HTR-8/SVneo (cell line): ENCODE measurements at regions not wholly inside any gene's neighbourhood (a gene's known extent, or its start where the extent isn't known, plus 50 kb on each side); places are given as distances from the start of the nearest gene placed in this dataset.
"Not testable (repeated sequence)": the region's sequence is repeated elsewhere in the genome, so short reads cannot be mapped to it uniquely, and the experiment has no call there.

Source experiments
- DNase-seq: peaks from one replicate; pipeline ENCODE4 v3.0.0; 2011; ENCODE audit warnings: low spot score, mixed read lengths; ENCODE audit not compliant: insufficient read length
- FAIRE-seq: peaks from 2 replicates; lab custom pipeline; 2011; peaks lifted over from hg19 to GRCh38; lab: Jason Lieb, UNC

- DNase-seq, result no peak
- no peak for FAIRE-seq
Measured at GRCh38 chr16:66188917-66189725, 177.4 kb upstream of the CDH5 start.

GRCh38 chr16:66186251-66186785 lies 180.2 kb upstream of the CDH5 start:
- FAIRE-seq, result no peak

DNA sequence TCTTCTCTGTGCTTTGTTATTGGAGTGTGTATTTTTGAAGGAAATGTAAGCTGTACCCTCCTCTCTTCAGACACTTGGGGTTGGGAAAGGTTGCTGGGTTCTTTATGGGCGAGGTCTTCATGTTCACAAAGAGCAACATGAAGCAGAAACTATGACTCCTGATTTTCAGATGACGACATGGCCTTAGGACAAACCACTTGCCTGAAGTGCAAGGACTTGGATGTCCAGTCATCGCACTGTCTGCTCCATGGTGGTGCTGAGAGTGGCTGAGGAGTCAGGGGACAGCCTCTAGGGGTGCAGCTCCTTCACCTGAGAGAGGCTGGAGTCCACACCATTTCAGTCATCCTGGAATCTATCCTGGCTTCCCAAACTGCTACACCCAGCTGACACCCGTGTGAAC lies 183.9 kb upstream of the CDH5 start:
- FAIRE-seq (no peak), DNase-seq (no peak)

More at GRCh38 chr16:66186251-66186785, 180.2 kb upstream of the CDH5 start:
- no peak for DNase-seq

DNA sequence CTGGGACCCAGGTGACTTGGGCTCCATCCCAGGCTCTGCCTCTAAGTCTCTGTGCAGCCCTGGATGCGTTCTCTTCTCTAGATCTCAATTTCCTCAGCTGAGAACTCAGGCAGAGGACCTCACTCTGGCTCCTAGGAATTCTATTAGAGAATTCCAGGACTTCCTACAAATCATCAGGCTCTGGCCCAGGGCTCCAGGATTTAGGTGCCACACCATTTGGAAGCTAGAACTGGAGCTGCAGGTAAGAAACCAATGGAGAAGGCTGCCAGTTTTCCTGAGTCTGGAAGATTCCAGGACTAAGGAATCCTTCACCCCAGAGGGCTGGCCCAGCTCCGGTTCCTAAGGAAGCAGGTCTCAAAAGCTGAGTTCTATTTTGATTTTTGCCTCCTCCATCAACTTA lies 189.8 kb upstream of the CDH5 start:
- no peak for FAIRE-seq
- no peak for DNase-seq

DNA sequence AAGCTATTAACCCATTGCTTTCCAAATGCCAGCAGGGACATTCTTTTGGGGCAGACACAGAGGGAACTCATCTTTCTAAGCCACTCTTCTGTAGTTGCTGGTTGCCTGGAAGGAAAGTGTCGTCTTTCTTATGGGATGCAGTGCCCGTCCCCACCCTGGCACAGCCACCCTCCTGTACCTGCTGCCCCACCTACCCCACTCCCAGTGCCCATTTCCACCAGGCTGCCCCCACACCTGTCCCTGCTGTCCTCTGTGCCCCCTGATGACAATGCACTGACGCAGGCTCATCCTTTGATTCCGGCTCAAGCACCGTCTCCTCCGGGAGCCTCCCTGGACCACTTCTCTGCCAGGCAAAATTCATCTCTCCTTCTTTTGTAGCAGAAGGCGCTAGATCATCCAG lies 190.4 kb upstream of the CDH5 start:
- FAIRE-seq (no peak), DNase-seq (no peak)

- DNase-seq, result no peak
- no peak for FAIRE-seq
Measured at GRCh38 chr16:66175636-66176035, 190.9 kb upstream of the CDH5 start.

GRCh38 chr16:66175058-66175457 lies 191.4 kb upstream of the CDH5 start:
- no peak for DNase-seq
- FAIRE-seq, result no peak

DNA sequence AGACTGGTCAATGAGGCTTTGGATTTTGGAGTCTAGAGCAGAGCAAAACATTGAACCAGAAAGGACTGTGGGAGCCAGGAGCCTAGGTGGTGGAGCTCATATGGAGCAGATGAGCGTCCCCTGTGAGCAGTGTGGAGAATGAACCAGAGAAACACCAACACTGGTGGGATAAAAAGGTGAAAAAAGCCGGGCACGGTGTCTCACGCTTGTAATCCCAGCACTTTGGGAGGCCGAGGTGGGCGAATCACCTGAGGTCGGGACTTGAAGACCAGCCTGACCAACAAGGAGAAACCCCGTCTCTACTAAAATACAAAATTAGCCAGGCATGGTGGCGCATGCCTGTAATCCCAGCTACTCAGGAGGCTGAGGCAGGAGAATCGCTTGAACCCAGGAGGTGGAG lies 192.7 kb upstream of the CDH5 start:
- FAIRE-seq, DNase-seq: not testable (repeated sequence)

DNA sequence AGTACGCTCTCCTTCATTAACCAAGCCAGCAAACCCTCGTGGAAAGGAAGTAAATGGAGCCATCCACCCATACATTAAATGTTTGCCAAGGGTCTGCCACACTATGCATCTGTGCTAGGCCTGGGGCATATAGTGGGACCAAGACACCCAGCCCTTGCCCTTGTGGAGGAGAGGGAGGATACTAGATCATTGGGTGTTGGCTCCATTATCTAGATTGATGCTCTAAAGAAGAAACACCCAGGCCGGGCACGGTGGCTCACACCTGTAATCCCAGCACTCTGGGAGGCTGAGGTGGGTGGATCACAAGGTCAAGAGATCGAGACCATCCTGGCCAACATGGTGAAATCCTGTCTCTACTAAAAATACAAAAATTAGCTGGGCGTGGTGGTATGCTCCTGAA lies 193.3 kb upstream of the CDH5 start:
- not testable (repeated sequence) for DNase-seq, FAIRE-seq

- no peak for FAIRE-seq
- no peak for DNase-seq
Measured at GRCh38 chr16:66172463-66172862, 194.0 kb upstream of the CDH5 start.

- FAIRE-seq (no peak), DNase-seq (no peak)
Measured at GRCh38 chr16:66171578-66171977, 194.9 kb upstream of the CDH5 start.

- no peak for FAIRE-seq
- no peak for DNase-seq
Measured at GRCh38 chr16:66170989-66171388, 195.5 kb upstream of the CDH5 start.

DNA sequence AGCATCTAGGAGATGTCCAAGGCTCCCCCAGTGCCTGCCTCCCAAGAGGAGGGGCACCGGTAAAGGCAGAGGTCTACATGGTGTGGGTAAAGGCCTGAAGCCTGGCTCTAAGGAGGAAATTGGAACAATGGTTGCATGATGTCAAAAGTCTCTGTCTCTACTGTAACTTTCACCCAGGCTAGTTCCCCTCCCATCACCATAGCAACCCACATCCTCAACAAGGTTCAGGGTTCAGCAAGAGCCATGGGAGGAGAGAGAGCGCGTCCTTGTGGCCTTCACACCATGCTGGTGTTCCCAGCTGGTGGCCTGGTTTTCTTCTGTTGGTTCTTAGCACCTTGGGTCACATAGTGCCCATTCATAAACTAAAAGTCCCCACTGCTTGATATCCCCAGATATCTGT lies 196.7 kb upstream of the CDH5 start:
- no peak for FAIRE-seq
- DNase-seq, result no peak

DNA sequence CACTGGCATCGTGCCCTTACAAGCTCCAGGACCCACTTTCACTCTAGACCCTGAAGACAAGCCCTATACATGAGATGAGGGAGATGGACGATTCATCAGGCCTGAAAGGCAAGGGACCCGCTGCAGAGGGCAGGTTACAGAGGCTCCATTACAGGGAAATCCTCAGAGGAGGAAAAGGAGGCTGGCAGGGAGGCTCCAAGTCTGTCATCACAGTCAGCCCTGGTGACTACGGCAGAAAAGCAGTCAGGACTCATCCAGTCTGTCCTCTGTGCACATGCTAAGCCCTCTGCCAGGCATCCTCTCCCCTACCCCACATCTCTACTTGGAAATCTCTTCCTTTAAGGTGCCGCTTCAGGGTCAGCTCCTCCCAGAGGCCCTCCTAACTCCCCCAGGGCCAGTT lies 197.7 kb upstream of the CDH5 start:
- DNase-seq, result no peak
- FAIRE-seq, result no peak

GRCh38 chr16:66167564-66168291 lies 198.8 kb upstream of the CDH5 start:
- no peak for FAIRE-seq
- no peak for DNase-seq

- FAIRE-seq (no peak), DNase-seq (no peak)
Measured at GRCh38 chr16:66166490-66166889, 200.0 kb upstream of the CDH5 start.

- FAIRE-seq, result no peak
- DNase-seq, result no peak
Measured at GRCh38 chr16:66165879-66166278, 200.6 kb upstream of the CDH5 start.

- FAIRE-seq (no peak), DNase-seq (no peak)
Measured at GRCh38 chr16:66164581-66165247, 201.8 kb upstream of the CDH5 start.

GRCh38 chr16:66162821-66163220 lies 203.7 kb upstream of the CDH5 start:
- FAIRE-seq, result no peak

GRCh38 chr16:66161942-66162341 lies 204.5 kb upstream of the CDH5 start:
- FAIRE-seq, result no peak
- no peak for DNase-seq

More at GRCh38 chr16:66162821-66163220, 203.7 kb upstream of the CDH5 start:
- DNase-seq, result no peak

DNA sequence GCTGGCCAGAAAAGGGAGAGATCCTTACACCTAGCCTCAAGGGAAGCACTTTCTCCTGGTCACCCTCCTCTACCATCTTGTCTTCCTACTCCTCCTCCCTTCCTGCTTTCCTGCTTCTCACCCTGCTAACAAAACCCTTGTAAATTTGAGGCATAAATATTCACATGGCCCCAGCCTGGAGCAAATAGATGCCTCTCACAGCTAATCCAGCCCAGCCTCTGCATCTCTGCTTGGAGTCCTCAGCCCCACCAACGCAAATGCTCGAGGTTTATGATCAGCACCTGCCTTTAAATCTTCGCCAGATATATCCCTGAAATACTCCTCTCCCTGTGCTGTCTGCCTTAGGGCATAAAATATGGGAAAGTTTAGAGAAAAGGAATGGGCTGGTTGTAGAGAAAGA lies 205.2 kb upstream of the CDH5 start:
- no peak for DNase-seq
- no peak for FAIRE-seq
